PC-9 (cell line): ENCODE measurements at regions not wholly inside any gene's neighbourhood (a gene's known extent, or its start where the extent isn't known, plus 50 kb on each side); places are given as distances from the start of the nearest gene placed in this dataset.

Experiments used
- EZH2 ChIP-seq: fragments of 200-600 bp; sonication (generic); IDR thresholded peaks from 2 replicates; pipeline ENCODE4 v1.8.0; 2017; ENCODE audit warnings: antibody characterized with exemption, low read depth
- TF ChIP-seq, protein P1 (sequence below): fragments of 200-600 bp; sonication (generic); conservative IDR thresholded peaks from 2 replicates; pipeline ENCODE4 v1.6.1; 2017; ENCODE audit warnings: mixed run types, antibody characterized with exemption, mild to moderate bottlenecking, moderate library complexity

DNA sequence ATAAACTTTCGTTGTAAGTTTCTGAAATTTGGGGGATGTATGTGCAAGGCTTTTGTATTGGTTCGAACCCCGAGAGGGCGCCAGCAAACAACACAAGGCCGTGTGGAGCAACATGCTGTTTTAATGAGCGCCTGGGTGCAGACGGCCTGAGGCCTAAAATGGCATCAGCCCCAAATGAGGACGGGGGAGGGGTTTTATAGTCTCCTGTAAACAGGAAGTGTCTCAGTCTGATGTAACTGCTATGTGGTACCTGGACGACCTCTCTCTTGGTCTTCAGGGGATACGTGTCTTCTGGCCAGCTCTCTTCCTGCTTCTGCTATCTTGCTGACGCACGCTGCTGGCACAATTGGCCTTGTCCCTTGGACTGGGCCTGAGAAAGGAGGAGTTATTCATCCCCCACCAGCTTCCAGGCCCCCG lies 1348.0 kb downstream of the ADGRL3 start:
- TF ChIP-seq, protein P1, sequence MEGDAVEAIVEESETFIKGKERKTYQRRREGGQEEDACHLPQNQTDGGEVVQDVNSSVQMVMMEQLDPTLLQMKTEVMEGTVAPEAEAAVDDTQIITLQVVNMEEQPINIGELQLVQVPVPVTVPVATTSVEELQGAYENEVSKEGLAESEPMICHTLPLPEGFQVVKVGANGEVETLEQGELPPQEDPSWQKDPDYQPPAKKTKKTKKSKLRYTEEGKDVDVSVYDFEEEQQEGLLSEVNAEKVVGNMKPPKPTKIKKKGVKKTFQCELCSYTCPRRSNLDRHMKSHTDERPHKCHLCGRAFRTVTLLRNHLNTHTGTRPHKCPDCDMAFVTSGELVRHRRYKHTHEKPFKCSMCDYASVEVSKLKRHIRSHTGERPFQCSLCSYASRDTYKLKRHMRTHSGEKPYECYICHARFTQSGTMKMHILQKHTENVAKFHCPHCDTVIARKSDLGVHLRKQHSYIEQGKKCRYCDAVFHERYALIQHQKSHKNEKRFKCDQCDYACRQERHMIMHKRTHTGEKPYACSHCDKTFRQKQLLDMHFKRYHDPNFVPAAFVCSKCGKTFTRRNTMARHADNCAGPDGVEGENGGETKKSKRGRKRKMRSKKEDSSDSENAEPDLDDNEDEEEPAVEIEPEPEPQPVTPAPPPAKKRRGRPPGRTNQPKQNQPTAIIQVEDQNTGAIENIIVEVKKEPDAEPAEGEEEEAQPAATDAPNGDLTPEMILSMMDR: no peak
- no peak for TF ChIP-seq EZH2
